WERI-Rb-1 (cell line): ENCODE measurements at regions not wholly inside any gene's neighbourhood (a gene's known extent, or its start where the extent isn't known, plus 50 kb on each side); places are given as distances from the start of the nearest gene placed in this dataset.

Experiments used
- DNase-seq: peaks from one replicate; pipeline ENCODE4 v3.0.0-alpha.2; 2020
- H3K27ac ChIP-seq: fragments of 250-450 bp; sonication (Bioruptor Pico); 2 replicates; pipeline ENCODE4 v1.5.1; 2020; ENCODE audit warnings: mild to moderate bottlenecking, moderate library complexity
- H3K27me3 ChIP-seq: fragments of 250-450 bp; sonication (Bioruptor Pico); 2 replicates; pipeline ENCODE4 v1.5.1; 2021; ENCODE audit warnings: mild to moderate bottlenecking, low read depth, moderate library complexity; ENCODE audit not compliant: insufficient read depth, severe bottlenecking
- H3K36me3 ChIP-seq: fragments of 250-450 bp; sonication (Bioruptor Pico); 2 replicates; pipeline ENCODE4 v1.5.1; 2020; ENCODE audit warnings: mild to moderate bottlenecking, moderate library complexity
- H3K4me3 ChIP-seq: 2 replicates; pipeline ENCODE4 v1.5.1; 2011; ENCODE audit warnings: low read depth, mild to moderate bottlenecking, control low read depth, low read length
- H3K9me3 ChIP-seq: fragments of 250-450 bp; sonication (Bioruptor Pico); 2 replicates; pipeline ENCODE4 v1.5.1; 2021; ENCODE audit warnings: mild to moderate bottlenecking, moderate library complexity; ENCODE audit not compliant: severe bottlenecking
- CTCF ChIP-seq: IDR thresholded peaks from 2 replicates; pipeline ENCODE4 v1.5.1; 2011; ENCODE audit warnings: low read depth, mild to moderate bottlenecking, control low read depth, inconsistent platforms, low read length

- TF ChIP-seq CTCF = no peak
- no peak for DNase-seq
Measured at GRCh38 chr2:172168917-172169346, 66.2 kb upstream of the DLX2 start.

GRCh38 chr2:172169611-172170010 lies 66.9 kb upstream of the DLX2 start:
- Histone ChIP-seq H3K27ac (no peak overlapping the region), H3K9me3 (no peaks in the 10 kb centered on the region), H3K36me3 (no peaks in the 10 kb centered on the region), H3K4me3 (no peak overlapping the region), H3K27me3 (no peaks in the 10 kb centered on the region)
- no peak for TF ChIP-seq CTCF
- DNase-seq = no peak

More at GRCh38 chr2:172168917-172169346, 66.2 kb upstream of the DLX2 start:
- no peaks in the 10 kb centered on the region for H3K27me3 ChIP-seq
- no peaks in the 10 kb centered on the region for H3K9me3 ChIP-seq
- no peaks in the 10 kb centered on the region for H3K36me3 ChIP-seq
- H3K4me3 ChIP-seq = no peak overlapping the region
- H3K27ac ChIP-seq = no peak overlapping the region

- Histone ChIP-seq H3K27ac (no peak overlapping the region), H3K4me3 (peak overlapping the region; percentile 38), H3K9me3 (no peaks in the 10 kb centered on the region), H3K27me3 (no peaks in the 10 kb centered on the region), H3K36me3 (no peaks in the 10 kb centered on the region)
- peak; percentile 76 for TF ChIP-seq CTCF
- DNase-seq = peak; percentile 74
Measured at GRCh38 chr2:172172513-172173173, 69.9 kb upstream of the DLX2 start.

GRCh38 chr2:172173174-172173706 lies 70.5 kb upstream of the DLX2 start:
- no peaks in the 10 kb centered on the region for H3K27me3 ChIP-seq
- no peak for TF ChIP-seq CTCF
- DNase-seq = no peak
- H3K27ac ChIP-seq = no peak overlapping the region
- H3K9me3 ChIP-seq = no peaks in the 10 kb centered on the region
- H3K36me3 ChIP-seq = no peaks in the 10 kb centered on the region
- no peak overlapping the region; the same call in 1 of the 2 replicates for H3K4me3 ChIP-seq

- Histone ChIP-seq H3K36me3 (no peaks in the 10 kb centered on the region), H3K9me3 (no peaks in the 10 kb centered on the region), H3K27ac (no peak overlapping the region), H3K4me3 (no peak overlapping the region), H3K27me3 (no peaks in the 10 kb centered on the region)
- DNase-seq = no peak
- no peak for TF ChIP-seq CTCF
Measured at GRCh38 chr2:172177581-172177980, 74.9 kb upstream of the DLX2 start.

GRCh38 chr2:172177996-172178395 lies 75.3 kb upstream of the DLX2 start:
- H3K27me3 ChIP-seq = no peaks in the 10 kb centered on the region
- H3K36me3 ChIP-seq = no peaks in the 10 kb centered on the region
- TF ChIP-seq CTCF = no peak
- H3K4me3 ChIP-seq = no peak overlapping the region
- H3K27ac ChIP-seq = no peak overlapping the region
- H3K9me3 ChIP-seq = no peaks in the 10 kb centered on the region
- no peak for DNase-seq
